SK-N-SH (cell line): ENCODE measurements at regions not wholly inside any gene's neighbourhood (a gene's known extent, or its start where the extent isn't known, plus 50 kb on each side); places are given as distances from the start of the nearest gene placed in this dataset.

Source experiments
- CTCF ChIA-PET: fragments of 300-600, 350-600 bp; formaldehyde crosslinking; extraction: SDS; loops from one replicate; lab custom pipeline; 2021; lab: Yijun Ruan, JAX
- POLR2A ChIA-PET: fragments of 350-600 bp; sonication (Branson Sonifier 250); formaldehyde crosslinking; extraction: SDS; loops from one replicate; lab custom pipeline; 2020; ENCODE audit warnings: antibody characterized with exemption, inconsistent platforms; lab: Yijun Ruan, JAX
- DNase-seq: peaks from one replicate; pipeline ENCODE4 v3.0.0; 2012
- H2AFZ ChIP-seq: fragments of 200-600 bp; sonication (generic); 2 replicates; pipeline ENCODE4 v1.8.1; 2016; ENCODE audit warnings: antibody characterized with exemption, mild to moderate bottlenecking, low read depth
- H3F3A ChIP-seq: fragments of 200-600 bp; sonication (generic); replicated peaks from 2 replicates; pipeline ENCODE3; 2016; ENCODE audit warnings: antibody characterized with exemption, mild to moderate bottlenecking; ENCODE audit not compliant: insufficient read depth
- H3K27ac ChIP-seq, 2 experiments: fragments of 200-500 bp in 1 of 2; fragments of 200-600 bp in 1 of 2; sonication (Bioruptor generic) in 1 of 2; sonication (generic), shearing (Covaris generic) in 1 of 2; 2 replicates each; pipeline versions ENCODE4 v1.5.1 to v1.6.1; 2014 to 2016; ENCODE audit warnings: low read depth in 2 of 2, inconsistent platforms in 1 of 2, low read length in 1 of 2, mild to moderate bottlenecking in 1 of 2, mixed read lengths in 1 of 2
- H3K27me3 ChIP-seq: fragments of 200-600 bp; sonication (generic), shearing (Covaris generic); 2 replicates; pipeline ENCODE4 v1.6.1; 2016; ENCODE audit warnings: mixed run types; ENCODE audit not compliant: insufficient read depth
- H3K36me3 ChIP-seq, 2 experiments: fragments of 200-500 bp in 1 of 2; fragments of 200-600 bp in 1 of 2; sonication (Bioruptor generic) in 1 of 2; sonication (generic) in 1 of 2; replicated peaks in 1 of 2; 2 replicates each; pipeline versions ENCODE3 to v1.5.1; 2014 to 2016; ENCODE audit warnings: low read length in 1 of 2, mild to moderate bottlenecking in 1 of 2; ENCODE audit not compliant: insufficient read depth in 2 of 2, control insufficient read depth in 1 of 2
- H3K4me1 ChIP-seq, 2 experiments: fragments of 200-500 bp in 1 of 2; fragments of 200-600 bp in 1 of 2; sonication (Bioruptor generic) in 1 of 2; sonication (generic), shearing (Covaris generic) in 1 of 2; 2 replicates each; pipeline versions ENCODE4 v1.5.1 to v1.6.1; 2014 to 2016; ENCODE audit warnings: low read depth in 1 of 2, low read length in 1 of 2, mixed run types in 1 of 2; ENCODE audit not compliant: insufficient read depth in 2 of 2, control insufficient read depth in 1 of 2
- H3K4me2 ChIP-seq: fragments of 200-600 bp; sonication (generic), shearing (Covaris generic); 2 replicates; pipeline ENCODE4 v1.6.1; 2017; ENCODE audit warnings: mixed run types
- H3K4me3 ChIP-seq, 2 experiments: fragments of 200-500 bp in 1 of 2; fragments of 200-600 bp in 1 of 2; sonication (Bioruptor generic) in 1 of 2; sonication (generic), shearing (Covaris generic) in 1 of 2; 2 replicates each; pipeline versions ENCODE4 v1.5.1 to v1.8.1; 2014 to 2016; ENCODE audit warnings: low read depth in 2 of 2, inconsistent platforms in 1 of 2, low read length in 1 of 2, mild to moderate bottlenecking in 1 of 2, mixed read lengths in 1 of 2, moderate library complexity in 1 of 2
- H3K79me2 ChIP-seq: fragments of 200-600 bp; sonication (generic); 2 replicates; pipeline ENCODE4 v1.8.1; 2017; ENCODE audit warnings: mild to moderate bottlenecking; ENCODE audit not compliant: insufficient read depth
- H3K9ac ChIP-seq: fragments of 200-600 bp; sonication (generic); 2 replicates; pipeline ENCODE4 v1.6.1; 2017; ENCODE audit warnings: mixed run types
- H3K9me2 ChIP-seq: fragments of 200-600 bp; sonication (generic); 2 replicates; pipeline ENCODE4 v1.6.1; 2017; ENCODE audit warnings: mixed run types
- H3K9me3 ChIP-seq: fragments of 200-600 bp; sonication (generic); 2 replicates; pipeline ENCODE4 v1.6.1; 2017; ENCODE audit warnings: mixed run types, mild to moderate bottlenecking, moderate library complexity
- H4K20me1 ChIP-seq: fragments of 200-600 bp; sonication (generic); 2 replicates; pipeline ENCODE4 v1.6.1; 2017; ENCODE audit warnings: mild to moderate bottlenecking, mixed run types; ENCODE audit not compliant: insufficient read depth
- CTCF ChIP-seq: fragments of 200-600 bp; sonication (generic); IDR thresholded peaks from 2 replicates; pipeline ENCODE4 v1.6.1; 2017; ENCODE audit warnings: antibody characterized with exemption, mild to moderate bottlenecking, moderate library complexity
- ELF1 ChIP-seq: IDR thresholded peaks from 2 replicates; pipeline ENCODE4 v1.4.0; 2012
- FOSL2 ChIP-seq: IDR thresholded peaks from 2 replicates; pipeline ENCODE4 v1.4.0; 2012; ENCODE audit warnings: low read depth, mild to moderate bottlenecking, moderate library complexity, borderline replicate concordance
- FOXJ3 ChIP-seq: sonication (generic); formaldehyde crosslinking; IDR thresholded peaks from 2 replicates; pipeline ENCODE4 v1.5.1; 2020; ENCODE audit warnings: mild to moderate bottlenecking, missing genetic modification reagents
- FOXM1 ChIP-seq: IDR thresholded peaks from 2 replicates; pipeline ENCODE4 v1.4.0; 2012; ENCODE audit warnings: low read depth, mild to moderate bottlenecking
- GABPA ChIP-seq: IDR thresholded peaks from 2 replicates; pipeline ENCODE4 v1.4.0; 2012; ENCODE audit warnings: low read depth, mild to moderate bottlenecking
- GATA2 ChIP-seq: sonication (generic); formaldehyde crosslinking; IDR thresholded peaks from 2 replicates; pipeline ENCODE4 v1.5.0; 2020; ENCODE audit warnings: mild to moderate bottlenecking, missing genetic modification reagents
- IRF3 ChIP-seq: fragments of 150-350 bp; IDR thresholded peaks from 2 replicates; pipeline ENCODE4 v1.6.1; 2016; ENCODE audit warnings: mild to moderate bottlenecking, low read depth, low read length
- JUND ChIP-seq: IDR thresholded peaks from 2 replicates; pipeline ENCODE4 v1.4.0; 2012
- MXI1 ChIP-seq: IDR thresholded peaks from 2 replicates; pipeline ENCODE4 v1.6.1; 2012; ENCODE audit warnings: mild to moderate bottlenecking, low read depth, low read length, improper control_type of control experiment
- NFIC ChIP-seq: IDR thresholded peaks from 2 replicates; pipeline ENCODE4 v1.4.0; 2012; ENCODE audit warnings: borderline replicate concordance
- RAD21 ChIP-seq: IDR thresholded peaks from 2 replicates; pipeline ENCODE4 v1.6.1; 2012; ENCODE audit warnings: mild to moderate bottlenecking, low read length
- RCOR1 ChIP-seq: fragments of 150-350 bp; IDR thresholded peaks from 2 replicates; pipeline ENCODE4 v1.6.1; 2017; ENCODE audit warnings: antibody characterized with exemption, low read length
- REST ChIP-seq: IDR thresholded peaks from 2 replicates; pipeline ENCODE4 v1.6.1; 2012; ENCODE audit warnings: mild to moderate bottlenecking, low read depth, low read length, moderate library complexity
- SIN3A ChIP-seq: IDR thresholded peaks from 2 replicates; pipeline ENCODE4 v1.6.1; 2012; ENCODE audit warnings: low read depth, mild to moderate bottlenecking, low read length, moderate library complexity, borderline replicate concordance
- TCF12 ChIP-seq: IDR thresholded peaks from 2 replicates; pipeline ENCODE4 v1.4.0; 2012
- TEAD4 ChIP-seq: IDR thresholded peaks from 2 replicates; pipeline ENCODE4 v1.4.0; 2012; ENCODE audit warnings: mild to moderate bottlenecking, borderline replicate concordance; ENCODE audit not compliant: insufficient read depth
- USF1 ChIP-seq: IDR thresholded peaks from 2 replicates; pipeline ENCODE4 v1.4.0; 2012; ENCODE audit warnings: low read depth, borderline replicate concordance
- USF2 ChIP-seq: fragments of 150-350 bp; IDR thresholded peaks from 2 replicates; pipeline ENCODE4 v1.6.1; 2017; ENCODE audit warnings: antibody characterized with exemption, low read length, low read depth, borderline replicate concordance
- WGBS: methylation state at CpG from one replicate; pipeline ENCODE4 v1.1.6; 2017; ENCODE audit warnings: low lambda C conversion rate; 5-methylcytosine and 5-hydroxymethylcytosine counted together

- no peaks in the 10 kb centered on the region for H3K36me3 ChIP-seq
- no peaks in the 10 kb centered on the region for H3K9me2 ChIP-seq
- TF ChIP-seq GABPA (no peak), TCF12 (no peak), NFIC (no peak), FOSL2 (no peak), SIN3A (no peak), USF2 (no peak), MXI1 (no peak), ELF1 (no peak), TEAD4 (no peak), RAD21 (no peak), CTCF (no peak)
- TF ChIP-seq, all 33 proteins: peak for 0
- no peak overlapping the region for H3K27ac ChIP-seq
- no peak overlapping the region for H3K4me3 ChIP-seq
- H3F3A ChIP-seq = no peaks in the 10 kb centered on the region
- ChIA-PET CTCF (no interaction called here), POLR2A (no interaction called here)
- H4K20me1 ChIP-seq = no peaks in the 10 kb centered on the region
- H3K4me2 ChIP-seq = no peak overlapping the region
- H3K4me1 ChIP-seq = no peaks in the 10 kb centered on the region
- no peaks in the 10 kb centered on the region for H3K9me3 ChIP-seq
- WGBS = 31% methylated on average over 11 of the region's 11 CpGs
- H3K79me2 ChIP-seq = no peaks in the 10 kb centered on the region
- no peak overlapping the region for H3K9ac ChIP-seq
- H3K27me3 ChIP-seq = no peaks in the 10 kb centered on the region; the same call in 1 of the 2 replicates
- DNase-seq = no peak
- no peak overlapping the region for H2AFZ ChIP-seq
These were observed 81.1 kb upstream of the RFLNA start for GRCh38 chr12:124213666-124214347.

- no peaks in the 10 kb centered on the region for H4K20me1 ChIP-seq
- H3K36me3 ChIP-seq = no peaks in the 10 kb centered on the region
- H3K4me3 ChIP-seq = no peak overlapping the region
- no peaks in the 10 kb centered on the region for H3K9me3 ChIP-seq
- CTCF ChIA-PET = no interaction called here
- H3K27ac ChIP-seq = no peak overlapping the region
- no peaks in the 10 kb centered on the region for H3K4me1 ChIP-seq
- H3K4me2 ChIP-seq = no peak overlapping the region
- DNase-seq = no peak
- POLR2A ChIA-PET = no interaction called here
- WGBS = 51% methylated on average over 3 of the region's 3 CpGs
- no peak overlapping the region for H3K9ac ChIP-seq
- no peaks in the 10 kb centered on the region; the same call in 1 of the 2 replicates for H3K27me3 ChIP-seq
- no peaks in the 10 kb centered on the region for H3K9me2 ChIP-seq
- H3K79me2 ChIP-seq = no peaks in the 10 kb centered on the region
- H2AFZ ChIP-seq = no peak overlapping the region
- H3F3A ChIP-seq = no peaks in the 10 kb centered on the region
- no peak for TF ChIP-seq USF2
- TF ChIP-seq RAD21 = no peak
- TF ChIP-seq JUND = no peak
- no peak for TF ChIP-seq REST
- no peak for TF ChIP-seq RCOR1
- no peak for TF ChIP-seq IRF3
- TF ChIP-seq USF1 = no peak
- TF ChIP-seq FOXM1 = no peak
- TF ChIP-seq GATA2 (CRISPR knock-in tag) = no peak
- no peak for TF ChIP-seq TEAD4
- TF ChIP-seq FOXJ3 (CRISPR knock-in tag) = no peak
These were observed 80.3 kb upstream of the RFLNA start for GRCh38 chr12:124214574-124214973.
